Astrocyte (in vitro differentiated cells and primary cell): ENCODE measurements at regions not wholly inside any gene's neighbourhood (a gene's known extent, or its start where the extent isn't known, plus 50 kb on each side); places are given as distances from the start of the nearest gene placed in this dataset.
"Not testable (repeated sequence)": the region's sequence is repeated elsewhere in the genome, so short reads cannot be mapped to it uniquely, and the experiment has no call there.

ENCODE experiments used
- DNase-seq: peaks from one replicate; pipeline ENCODE4 v3.0.0-alpha.2; 2010; ENCODE audit warnings: low read depth
- FAIRE-seq: peaks from 2 replicates; lab custom pipeline; 2011; peaks lifted over from hg19 to GRCh38; lab: Jason Lieb, UNC
- H2AFZ ChIP-seq: 2 replicates; pipeline ENCODE4 v1.6.0; 2012; ENCODE audit warnings: low read depth, low read length, inconsistent platforms
- H3K27ac ChIP-seq: 2 replicates; pipeline ENCODE4 v1.5.1; 2011; ENCODE audit warnings: low read depth, low read length, inconsistent platforms
- H3K27me3 ChIP-seq: 2 replicates; pipeline ENCODE4 v1.6.0; 2011; ENCODE audit warnings: low read length, inconsistent platforms; ENCODE audit not compliant: insufficient read depth
- H3K36me3 ChIP-seq: 2 replicates; pipeline ENCODE4 v1.5.1; 2011; ENCODE audit warnings: low read length, inconsistent platforms; ENCODE audit not compliant: insufficient read depth
- H3K4me1 ChIP-seq: 2 replicates; pipeline ENCODE4 v1.5.1; 2011; ENCODE audit warnings: low read length, inconsistent platforms; ENCODE audit not compliant: insufficient read depth
- H3K4me2 ChIP-seq: 2 replicates; pipeline ENCODE4 v1.6.0; 2012; ENCODE audit warnings: low read length, inconsistent platforms
- H3K4me3 ChIP-seq: 2 replicates; pipeline ENCODE4 v1.5.1; 2011; ENCODE audit warnings: low read depth, mild to moderate bottlenecking, low read length, inconsistent platforms; ENCODE audit not compliant: insufficient read depth
- H3K79me2 ChIP-seq: 2 replicates; pipeline ENCODE4 v1.6.0; 2012; ENCODE audit warnings: mild to moderate bottlenecking, low read length, inconsistent platforms; ENCODE audit not compliant: insufficient read depth
- H3K9ac ChIP-seq: 2 replicates; pipeline ENCODE4 v1.6.0; 2012; ENCODE audit warnings: mild to moderate bottlenecking, low read length, inconsistent platforms
- H3K9me3 ChIP-seq: 2 replicates; pipeline ENCODE4 v1.5.1; 2012; ENCODE audit warnings: low read depth, mild to moderate bottlenecking, low read length, inconsistent platforms; ENCODE audit not compliant: insufficient read depth
- H4K20me1 ChIP-seq: 2 replicates; pipeline ENCODE4 v1.6.0; 2012; ENCODE audit warnings: low read length, inconsistent platforms; ENCODE audit not compliant: insufficient read depth
- H3K27ac Mint-ChIP-seq: one replicate; pipeline ENCODE4 v1.8.0; 2021; ENCODE audit warnings: mild to moderate bottlenecking, mixed read lengths; ENCODE audit not compliant: unreplicated experiment
- H3K27me3 Mint-ChIP-seq: one replicate; pipeline ENCODE4 v1.8.0; 2021; ENCODE audit warnings: low read depth, mixed read lengths; ENCODE audit not compliant: unreplicated experiment
- H3K36me3 Mint-ChIP-seq: one replicate; pipeline ENCODE4 v1.8.0; 2021; ENCODE audit warnings: low read depth, mixed read lengths; ENCODE audit not compliant: unreplicated experiment
- H3K4me1 Mint-ChIP-seq: one replicate; pipeline ENCODE4 v1.8.0; 2021; ENCODE audit warnings: low read depth, mixed read lengths; ENCODE audit not compliant: unreplicated experiment
- H3K4me3 Mint-ChIP-seq: one replicate; pipeline ENCODE4 v1.8.0; 2021; ENCODE audit warnings: mild to moderate bottlenecking, moderate library complexity, mixed read lengths; ENCODE audit not compliant: unreplicated experiment
- H3K9me3 Mint-ChIP-seq: one replicate; pipeline ENCODE4 v1.8.0; 2021; ENCODE audit warnings: mild to moderate bottlenecking, mixed read lengths; ENCODE audit not compliant: unreplicated experiment
- EZH2 ChIP-seq: IDR thresholded peaks from 2 replicates; pipeline ENCODE4 v1.6.1; 2012; ENCODE audit warnings: mild to moderate bottlenecking, low read length, inconsistent platforms; ENCODE audit not compliant: insufficient read depth
- TF ChIP-seq, protein P1 (sequence below): IDR thresholded peaks from 2 replicates; pipeline ENCODE4 v1.5.1; 2011; ENCODE audit warnings: low read depth, mild to moderate bottlenecking, inconsistent platforms, low read length, moderate library complexity; ENCODE audit not compliant: insufficient read depth

DNA sequence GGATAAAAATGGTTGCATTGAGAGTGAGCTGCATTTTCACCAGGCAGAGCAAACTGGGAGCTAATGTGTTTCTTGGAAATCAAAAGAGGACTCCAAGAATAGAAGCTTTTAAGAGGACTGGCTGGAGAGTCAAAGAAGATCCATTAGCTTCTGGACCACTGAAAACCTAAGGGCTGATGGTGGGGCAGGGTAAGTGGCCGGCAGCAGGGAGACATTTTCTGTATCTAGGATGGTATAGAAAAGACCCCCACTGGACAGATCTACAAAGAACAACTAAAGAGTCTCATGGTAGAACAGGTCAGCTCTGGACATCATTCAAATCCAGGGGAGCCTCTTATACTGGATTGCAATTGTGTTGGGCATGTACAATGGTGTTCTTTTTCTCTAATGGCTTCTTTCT lies 262.3 kb downstream of the PTGER3 start:
- H3K36me3 ChIP-seq = no peaks in the 10 kb centered on the region
- no peak overlapping the region for H2AFZ ChIP-seq
- no peak for TF ChIP-seq EZH2
- H3K4me1 ChIP-seq = no peaks in the 10 kb centered on the region
- H3K9me3 ChIP-seq = no peaks in the 10 kb centered on the region
- H4K20me1 ChIP-seq = no peaks in the 10 kb centered on the region
- DNase-seq (no peak), FAIRE-seq (no peak)
- H3K27ac ChIP-seq = no peak overlapping the region
- Mint-ChIP-seq H3K27me3 (peaks cover 2% of the 10 kb centered on the region), H3K9me3 (no peaks in the 10 kb centered on the region), H3K4me3 (no peak overlapping the region), H3K4me1 (no peaks in the 10 kb centered on the region), H3K27ac (no peak overlapping the region), H3K36me3 (no peaks in the 10 kb centered on the region)
- H3K4me2 ChIP-seq = no peak overlapping the region
- no peaks in the 10 kb centered on the region for H3K27me3 ChIP-seq
- H3K9ac ChIP-seq = no peak overlapping the region
- no peaks in the 10 kb centered on the region for H3K79me2 ChIP-seq
- H3K4me3 ChIP-seq = no peak overlapping the region

DNA sequence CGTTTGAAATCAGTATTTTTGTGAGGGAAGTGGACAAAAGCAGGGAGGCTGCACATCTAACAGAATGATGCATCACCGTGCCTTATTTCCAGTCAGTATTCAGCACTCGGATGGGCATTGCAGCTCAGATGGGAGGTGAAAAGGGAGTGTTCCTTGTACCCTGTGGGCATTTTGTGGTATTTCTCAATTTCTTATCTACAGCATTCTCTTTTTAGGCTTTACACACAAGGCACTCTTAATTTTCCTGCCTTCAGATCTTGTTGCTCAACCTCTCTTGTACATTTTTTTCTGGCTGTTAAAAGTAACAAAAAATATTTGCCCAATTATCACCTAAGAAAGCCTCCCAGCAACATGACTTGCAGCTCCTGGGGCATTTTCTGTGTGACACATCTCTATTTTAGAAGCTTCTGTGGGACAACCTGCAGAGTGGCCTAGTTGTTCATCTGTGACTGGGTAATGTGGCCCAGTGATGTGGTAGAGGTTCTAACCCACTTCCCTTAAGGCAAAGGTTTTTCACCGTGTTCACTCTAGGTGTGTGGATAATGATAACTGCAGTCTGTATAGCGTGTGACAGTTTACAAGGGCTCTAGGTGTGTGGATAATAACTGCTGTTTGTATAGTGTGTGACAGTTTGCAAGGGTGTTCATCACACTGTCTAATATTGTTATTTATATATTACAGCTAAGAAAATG lies 257.2 kb downstream of the PTGER3 start:
- Histone ChIP-seq H3K9me3 (no peaks in the 10 kb centered on the region), H3K27ac (no peak overlapping the region), H4K20me1 (no peaks in the 10 kb centered on the region), H3K36me3 (no peaks in the 10 kb centered on the region), H3K79me2 (no peaks in the 10 kb centered on the region), H3K4me3 (no peak overlapping the region), H3K9ac (no peak overlapping the region), H3K4me1 (no peaks in the 10 kb centered on the region), H3K27me3 (no peaks in the 10 kb centered on the region), H2AFZ (no peak overlapping the region), H3K4me2 (no peak overlapping the region)
- no peaks in the 10 kb centered on the region for H3K36me3 Mint-ChIP-seq
- H3K4me1 Mint-ChIP-seq = no peaks in the 10 kb centered on the region
- FAIRE-seq = no peak
- no peak for DNase-seq
- TF ChIP-seq, protein P1, sequence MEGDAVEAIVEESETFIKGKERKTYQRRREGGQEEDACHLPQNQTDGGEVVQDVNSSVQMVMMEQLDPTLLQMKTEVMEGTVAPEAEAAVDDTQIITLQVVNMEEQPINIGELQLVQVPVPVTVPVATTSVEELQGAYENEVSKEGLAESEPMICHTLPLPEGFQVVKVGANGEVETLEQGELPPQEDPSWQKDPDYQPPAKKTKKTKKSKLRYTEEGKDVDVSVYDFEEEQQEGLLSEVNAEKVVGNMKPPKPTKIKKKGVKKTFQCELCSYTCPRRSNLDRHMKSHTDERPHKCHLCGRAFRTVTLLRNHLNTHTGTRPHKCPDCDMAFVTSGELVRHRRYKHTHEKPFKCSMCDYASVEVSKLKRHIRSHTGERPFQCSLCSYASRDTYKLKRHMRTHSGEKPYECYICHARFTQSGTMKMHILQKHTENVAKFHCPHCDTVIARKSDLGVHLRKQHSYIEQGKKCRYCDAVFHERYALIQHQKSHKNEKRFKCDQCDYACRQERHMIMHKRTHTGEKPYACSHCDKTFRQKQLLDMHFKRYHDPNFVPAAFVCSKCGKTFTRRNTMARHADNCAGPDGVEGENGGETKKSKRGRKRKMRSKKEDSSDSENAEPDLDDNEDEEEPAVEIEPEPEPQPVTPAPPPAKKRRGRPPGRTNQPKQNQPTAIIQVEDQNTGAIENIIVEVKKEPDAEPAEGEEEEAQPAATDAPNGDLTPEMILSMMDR = no peak
- no peak for TF ChIP-seq EZH2
- H3K4me3 Mint-ChIP-seq = no peak overlapping the region
- H3K9me3 Mint-ChIP-seq = no peaks in the 10 kb centered on the region
- H3K27ac Mint-ChIP-seq = no peak overlapping the region
- H3K27me3 Mint-ChIP-seq = peaks cover 2% of the 10 kb centered on the region

GRCh38 chr1:70795064-70795463 lies 252.6 kb downstream of the PTGER3 start:
- H3K4me1 ChIP-seq, H3K4me2 ChIP-seq, H3K36me3 ChIP-seq, H3K9me3 Mint-ChIP-seq, H3K9me3 ChIP-seq, H3K4me3 ChIP-seq, H3K27me3 Mint-ChIP-seq, H3K27me3 ChIP-seq, H3K27ac ChIP-seq, H3K9ac ChIP-seq, H3K27ac Mint-ChIP-seq, H2AFZ ChIP-seq, H3K4me3 Mint-ChIP-seq, H3K4me1 Mint-ChIP-seq, FAIRE-seq, H3K36me3 Mint-ChIP-seq, H4K20me1 ChIP-seq, DNase-seq, H3K79me2 ChIP-seq: not testable (repeated sequence)

DNA sequence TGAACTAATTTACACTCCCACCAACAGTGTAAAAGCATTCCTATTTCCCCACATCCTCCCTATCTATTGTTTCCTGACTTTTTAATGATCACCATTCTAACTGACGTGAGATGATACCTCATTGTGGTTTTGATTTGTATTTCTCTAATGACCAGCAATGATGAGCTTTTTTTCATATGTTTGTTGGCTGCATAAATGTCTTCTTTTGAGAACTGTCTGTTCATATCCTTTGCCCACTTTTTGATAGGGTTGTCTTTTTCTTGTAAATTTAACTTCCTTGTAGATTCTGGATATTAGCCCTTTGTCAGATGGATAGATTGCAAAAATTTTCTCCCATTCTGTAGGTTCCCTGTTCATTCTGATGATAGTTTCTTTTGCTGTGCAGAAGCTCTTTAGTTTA lies 251.3 kb downstream of the PTGER3 start:
- H3K4me1 ChIP-seq, H3K4me3 ChIP-seq, FAIRE-seq, DNase-seq, H3K9me3 Mint-ChIP-seq, H3K79me2 ChIP-seq, H4K20me1 ChIP-seq, H3K36me3 Mint-ChIP-seq, H3K4me3 Mint-ChIP-seq, H3K9me3 ChIP-seq, H3K9ac ChIP-seq, H3K27ac ChIP-seq, H2AFZ ChIP-seq, H3K27ac Mint-ChIP-seq, H3K27me3 ChIP-seq, H3K36me3 ChIP-seq, H3K4me2 ChIP-seq, H3K27me3 Mint-ChIP-seq, H3K4me1 Mint-ChIP-seq: not testable (repeated sequence)

- H3K4me1 ChIP-seq, DNase-seq, H3K4me3 Mint-ChIP-seq, H3K27ac Mint-ChIP-seq, H4K20me1 ChIP-seq, H3K27me3 ChIP-seq, H3K9me3 Mint-ChIP-seq, H3K27me3 Mint-ChIP-seq, H3K4me3 ChIP-seq, FAIRE-seq, H3K36me3 Mint-ChIP-seq, H3K79me2 ChIP-seq, H3K9ac ChIP-seq, H3K36me3 ChIP-seq, H2AFZ ChIP-seq, H3K4me2 ChIP-seq, H3K9me3 ChIP-seq, H3K27ac ChIP-seq, H3K4me1 Mint-ChIP-seq: not testable (repeated sequence)
Observed at GRCh38 chr1:70802625-70803024, 245.0 kb downstream of the PTGER3 start.
